Epithelial cell of esophagus (primary cell): ENCODE measurements at regions not wholly inside any gene's neighbourhood (a gene's known extent, or its start where the extent isn't known, plus 50 kb on each side); places are given as distances from the start of the nearest gene placed in this dataset.

Source experiments
- DNase-seq: peaks from one replicate; pipeline ENCODE4 v3.0.0; 2010; ENCODE audit warnings: low read depth
- H3K4me3 ChIP-seq: 2 replicates; pipeline ENCODE4 v1.5.1; 2011; ENCODE audit warnings: mild to moderate bottlenecking, low read length, control low read depth
- CTCF ChIP-seq: IDR thresholded peaks from 2 replicates; pipeline ENCODE4 v1.5.1; 2011; ENCODE audit warnings: low read depth, mild to moderate bottlenecking, low read length, control low read depth, inconsistent platforms; ENCODE audit not compliant: insufficient read depth; ENCODE audit errors: missing control alignments

- DNase-seq = no peak
- no peak overlapping the region for H3K4me3 ChIP-seq
- TF ChIP-seq CTCF = no peak
Measured at GRCh38 chr2:54048117-54048785, 67.2 kb upstream of the ACYP2 start.

DNA sequence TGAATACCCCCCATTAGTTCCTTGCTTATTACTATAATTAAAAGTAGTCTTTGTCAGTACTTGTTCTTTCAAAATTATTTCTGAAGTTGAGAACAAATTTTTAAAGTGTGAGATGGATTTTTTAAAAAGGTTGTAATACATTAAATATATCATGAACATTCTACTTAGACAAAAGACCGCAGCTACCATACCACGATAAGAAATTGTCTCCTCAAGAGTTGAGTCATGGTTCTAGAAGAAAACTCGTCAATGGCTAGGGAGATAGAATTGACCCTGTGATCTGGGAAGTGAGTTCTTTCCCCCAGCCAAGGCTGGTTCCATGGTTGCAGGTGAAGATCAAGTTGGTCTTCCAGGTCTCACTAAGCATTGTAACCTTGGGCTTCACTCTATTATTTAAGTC is 67.8 kb upstream of the ACYP2 start:
- H3K4me3 ChIP-seq = no peak overlapping the region
- DNase-seq = no peak
- no peak for TF ChIP-seq CTCF

DNA sequence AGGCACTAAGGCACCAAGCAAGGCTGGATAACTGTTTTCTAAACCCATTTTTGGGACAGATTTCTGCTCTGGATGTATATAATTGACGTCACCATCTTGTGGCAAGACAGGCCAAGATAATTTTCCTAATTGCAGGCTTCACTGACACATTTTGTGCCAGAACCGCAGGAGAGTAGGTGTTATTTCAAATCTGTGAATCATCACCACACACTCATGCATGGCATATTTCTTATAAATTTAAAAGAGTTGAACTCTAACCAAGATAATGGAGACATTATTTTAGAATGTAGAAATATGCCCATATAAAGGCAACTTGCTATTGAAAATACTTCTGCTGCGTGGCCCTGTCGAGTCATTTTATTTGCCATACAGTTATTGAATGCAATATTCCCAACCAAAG is 68.3 kb upstream of the ACYP2 start:
- DNase-seq = peak; percentile 74
- no peak for TF ChIP-seq CTCF
- no peak overlapping the region for H3K4me3 ChIP-seq

GRCh38 chr2:54042897-54043620 is 72.3 kb upstream of the PSME4 start:
- no peak for DNase-seq
- H3K4me3 ChIP-seq = no peak overlapping the region
- TF ChIP-seq CTCF = no peak

GRCh38 chr2:54042341-54042740 is 71.5 kb upstream of the PSME4 start:
- DNase-seq = no peak
- no peak for TF ChIP-seq CTCF
- no peak overlapping the region for H3K4me3 ChIP-seq

GRCh38 chr2:54041135-54041534 is 70.3 kb upstream of the PSME4 start:
- DNase-seq = peak; percentile 74
- no peak for TF ChIP-seq CTCF
- no peak overlapping the region for H3K4me3 ChIP-seq

- TF ChIP-seq CTCF = no peak
- no peak overlapping the region for H3K4me3 ChIP-seq
- DNase-seq = no peak
Measured at GRCh38 chr2:54040685-54041084, 69.9 kb upstream of the PSME4 start.
